ENCODE measurements at regions not wholly inside any gene's neighbourhood (a gene's known extent, or its start where the extent isn't known, plus 50 kb on each side); places are given as distances from the start of the nearest gene placed in this dataset.

DNA sequence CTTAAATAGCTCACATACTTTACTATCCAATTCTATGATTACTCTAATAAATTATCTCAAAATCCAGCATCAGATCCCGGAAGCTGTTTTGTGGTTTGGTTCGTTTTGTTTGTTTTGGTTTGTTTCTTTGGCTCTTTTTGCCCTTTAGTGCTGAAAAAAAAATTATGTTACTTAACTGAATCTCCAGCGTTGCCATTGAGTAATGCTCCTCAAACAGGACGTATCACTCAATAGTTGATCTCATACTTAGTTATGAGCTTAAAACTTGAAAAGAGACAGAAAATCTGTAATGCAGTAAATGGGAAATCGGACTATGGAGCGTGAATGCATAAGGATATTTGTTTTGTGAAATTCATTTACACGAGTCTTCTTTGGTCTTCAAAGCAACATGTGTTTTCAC is 533.8 kb upstream of the TMPRSS15 start:
- no peaks in the 10 kb centered on the region for H4K20me1 ChIP-seq (replicated peaks; ENCODE audit: control insufficient read depth, insufficient read depth, low read length)
- no peaks in the 10 kb centered on the region for H3K9me3 ChIP-seq (replicated peaks; ENCODE audit: control insufficient read depth, insufficient read depth, low read depth, low read length)
- POLR2A ChIA-PET: no interaction called here
- intact Hi-C loops (cut with micrococcal nuclease): no loop called here
- no TSS peak for BruUV-seq (replicated peaks)
- H3K4me2 ChIP-seq (ENCODE audit: insufficient read depth, low read length): no peak overlapping the region
- FAIRE-seq: no peak
- H3K4me1 ChIP-seq (replicated peaks in 1 of 2; ENCODE audit: control insufficient read depth in 2 of 2, insufficient read depth in 2 of 2, low read length in 2 of 2): no peaks in the 10 kb centered on the region
- H3K36me3 ChIP-seq (ENCODE audit: control insufficient read depth, insufficient read depth, low read length): no peaks in the 10 kb centered on the region
- H3K4me3 ChIP-seq: no peak overlapping the region
- in situ Hi-C loops (cut with MboI): no loop called here
- H3K27ac ChIP-seq (ENCODE audit: extremely low read depth, low read depth, low read length): no peak overlapping the region
- ATAC-seq: no peak
- H3K79me2 ChIP-seq (ENCODE audit: control insufficient read depth, insufficient read depth, low read length): no peaks in the 10 kb centered on the region
- no peak for DNase-seq (ENCODE audit: extremely low read depth in 1 of 4, low spot score in 3 of 4)
- TF ChIP-seq ZNF785 (CRISPR knock-in tag; IDR thresholded peaks at IDR 0.05): no peak
- no peak overlapping the region for H2AFZ ChIP-seq (ENCODE audit: low read depth, low read length)
- no peak overlapping the region for H3K9ac ChIP-seq (ENCODE audit: insufficient read depth in 1 of 2, low read depth in 2 of 2, low read length in 2 of 2)
- H3K27me3 ChIP-seq (ENCODE audit: control insufficient read depth in 2 of 2, insufficient read depth in 2 of 2, low read length in 2 of 2): no peaks in the 10 kb centered on the region
- WGBS (ENCODE audit: insufficient coverage, low coverage, missing lambda C conversion rate): 2% methylated on average over 7 of the region's 7 CpGs
- CTCF ChIA-PET (ENCODE audit: low intra/inter-chr PET ratio): no interaction called here
- no peaks in the 10 kb centered on the region for H3K9me1 ChIP-seq (ENCODE audit: control insufficient read depth, insufficient read depth, low read length)

DNA sequence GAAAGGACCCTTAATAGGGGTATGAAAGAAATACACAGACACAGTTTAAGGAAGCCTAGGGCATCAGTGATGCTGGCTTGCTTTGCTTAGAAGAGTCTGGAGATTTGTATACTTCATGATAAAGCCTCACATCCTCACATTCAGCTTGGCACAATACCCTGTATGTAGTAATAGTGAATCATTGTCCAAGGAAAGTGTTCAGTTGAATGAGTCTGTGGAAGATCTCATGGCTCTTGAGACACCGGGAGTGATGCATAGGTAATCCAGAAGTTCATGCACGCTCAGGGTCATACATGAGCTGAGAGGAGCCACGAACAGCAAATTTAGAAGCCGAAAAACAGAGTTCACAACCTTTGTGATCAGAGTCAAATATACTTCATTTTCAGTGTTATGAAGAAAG is 537.2 kb upstream of the TMPRSS15 start:
- no peaks in the 10 kb centered on the region for H3K9me1 ChIP-seq (ENCODE audit: control insufficient read depth, insufficient read depth, low read length)
- ChIA-PET POLR2A (no interaction called here), CTCF (ENCODE audit: low intra/inter-chr PET ratio) (no interaction called here)
- H3K4me1 ChIP-seq (replicated peaks in 1 of 2; ENCODE audit: control insufficient read depth in 2 of 2, insufficient read depth in 2 of 2, low read length in 2 of 2): no peaks in the 10 kb centered on the region
- no peaks in the 10 kb centered on the region for H3K27me3 ChIP-seq (ENCODE audit: control insufficient read depth in 2 of 2, insufficient read depth in 2 of 2, low read length in 2 of 2)
- TF ChIP-seq ZNF431 (CRISPR knock-in tag; IDR thresholded peaks at IDR 0.05) (no peak), ETV1 (tag; conservative IDR thresholded peaks at IDR 0.05; ENCODE audit: low read depth) (no peak), ZNF785 (CRISPR knock-in tag; IDR thresholded peaks at IDR 0.05) (no peak), HCFC1 (IDR thresholded peaks at IDR 0.05; ENCODE audit: low read depth, low read length) (no peak)
- no peak overlapping the region for H3K27ac ChIP-seq (ENCODE audit: extremely low read depth, low read depth, low read length)
- no peaks in the 10 kb centered on the region for H3K9me3 ChIP-seq (replicated peaks; ENCODE audit: control insufficient read depth, insufficient read depth, low read depth, low read length)
- H2AFZ ChIP-seq (ENCODE audit: low read depth, low read length): no peak overlapping the region
- FAIRE-seq: no peak
- H4K20me1 ChIP-seq (replicated peaks; ENCODE audit: control insufficient read depth, insufficient read depth, low read length): no peaks in the 10 kb centered on the region
- intact Hi-C loops (cut with micrococcal nuclease): no loop called here
- in situ Hi-C loops (cut with MboI): no loop called here
- no peak overlapping the region for H3K4me2 ChIP-seq (ENCODE audit: insufficient read depth, low read length)
- no peak for DNase-seq (ENCODE audit: extremely low read depth in 1 of 4, low spot score in 3 of 4)
- H3K9ac ChIP-seq (ENCODE audit: insufficient read depth in 1 of 2, low read depth in 2 of 2, low read length in 2 of 2): no peak overlapping the region
- no peaks in the 10 kb centered on the region for H3K36me3 ChIP-seq (ENCODE audit: control insufficient read depth, insufficient read depth, low read length)
- no peaks in the 10 kb centered on the region for H3K79me2 ChIP-seq (ENCODE audit: control insufficient read depth, insufficient read depth, low read length)
- ATAC-seq: no peak
- 0% methylated on average over 4 of the region's 4 CpGs for WGBS (ENCODE audit: insufficient coverage, low coverage, missing lambda C conversion rate)
- BruUV-seq (replicated peaks): no TSS peak
- no peak overlapping the region for H3K4me3 ChIP-seq

Measured in K562 (cell line).